ENCODE measurements at regions not wholly inside any gene's neighbourhood (a gene's known extent, or its start where the extent isn't known, plus 50 kb on each side); places are given as distances from the start of the nearest gene placed in this dataset.

GRCh38 chr5:34507933-34508332 lies 148.2 kb upstream of the RAI14 start:
- TF ChIP-seq GATA2 (IDR thresholded peaks at IDR 0.05; ENCODE audit: low read depth, low read length) (no peak), GATA3 (IDR thresholded peaks at IDR 0.05; ENCODE audit: low read depth, low read length) (no peak)

Data from SH-SY5Y (cell line).